GM21528 (cell line): ENCODE measurements at regions not wholly inside any gene's neighbourhood (a gene's known extent, or its start where the extent isn't known, plus 50 kb on each side); places are given as distances from the start of the nearest gene placed in this dataset.
"Not testable (repeated sequence)": the region's sequence is repeated elsewhere in the genome, so short reads cannot be mapped to it uniquely, and the experiment has no call there.

Source experiments
- ATAC-seq: cut with Tn5 transposase; IDR thresholded peaks from one replicate; pipeline ENCODE4 v1.9.1; 2021; ENCODE audit warnings: mild to moderate bottlenecking, moderate library complexity; ENCODE audit not compliant: unreplicated experiment, low FRiP score

DNA sequence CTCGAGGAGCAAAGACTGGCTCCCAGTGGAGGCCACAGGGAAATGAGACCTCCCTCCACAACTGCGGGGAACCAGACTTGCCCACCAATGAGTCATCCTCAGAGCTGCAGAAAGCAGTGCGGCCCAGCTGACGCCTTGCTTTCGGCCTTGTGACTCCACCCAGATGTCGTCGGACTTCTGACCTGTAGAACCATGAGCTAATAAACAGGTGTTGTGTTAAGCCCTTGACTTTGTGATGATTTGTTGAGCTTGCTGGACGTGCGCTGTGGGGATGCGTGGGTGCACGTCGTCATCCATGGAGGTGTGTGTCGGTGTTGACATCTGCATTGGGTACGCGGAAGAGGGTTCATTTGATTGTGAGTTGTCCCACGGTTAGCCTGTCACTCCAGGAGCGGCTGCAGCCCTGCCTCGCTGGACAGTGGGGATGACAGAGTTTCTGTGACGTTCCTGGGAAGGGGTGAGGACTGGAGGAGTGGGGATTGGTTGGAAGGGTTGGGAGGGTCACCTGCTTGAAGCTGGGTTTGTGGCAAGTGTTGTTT lies 154.1 kb downstream of the SH3BP4 start:
- ATAC-seq, result no peak

DNA sequence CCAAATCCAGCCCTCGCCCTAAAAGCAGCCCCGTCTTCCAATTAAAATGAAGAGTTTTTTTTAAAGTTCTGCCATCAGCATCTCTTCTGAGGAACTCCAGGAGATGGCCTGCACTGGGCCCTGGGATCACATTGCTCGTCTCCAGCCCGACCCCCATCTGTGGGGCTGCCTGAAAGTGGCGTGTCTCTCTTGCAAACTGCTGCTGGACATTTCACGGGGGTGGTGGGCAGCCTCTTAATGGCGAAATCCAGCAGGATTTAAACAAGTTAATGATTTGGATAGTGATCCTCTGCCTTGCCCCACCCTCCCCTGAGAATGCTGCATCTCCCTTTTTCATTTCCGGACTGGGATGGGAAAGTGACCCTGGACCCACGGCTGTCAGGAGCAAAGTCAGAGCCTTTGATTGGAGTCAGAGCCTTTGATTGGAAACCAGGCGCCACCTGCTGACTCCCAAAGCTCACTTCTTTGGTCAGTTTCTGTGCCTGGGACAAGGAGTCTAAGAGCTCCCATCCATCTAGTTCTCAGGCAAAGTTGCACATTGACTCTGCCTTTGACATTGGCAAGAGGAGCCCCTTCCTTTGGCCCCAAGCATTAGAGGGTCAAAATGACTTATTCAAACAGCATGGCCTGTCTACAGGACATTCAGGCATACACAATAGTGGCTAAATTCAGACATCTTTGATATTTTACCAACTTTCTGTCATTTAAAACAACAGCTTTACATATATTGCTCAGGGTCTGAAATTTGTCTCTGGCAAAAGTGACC lies 155.2 kb downstream of the SH3BP4 start:
- ATAC-seq, result no peak

DNA sequence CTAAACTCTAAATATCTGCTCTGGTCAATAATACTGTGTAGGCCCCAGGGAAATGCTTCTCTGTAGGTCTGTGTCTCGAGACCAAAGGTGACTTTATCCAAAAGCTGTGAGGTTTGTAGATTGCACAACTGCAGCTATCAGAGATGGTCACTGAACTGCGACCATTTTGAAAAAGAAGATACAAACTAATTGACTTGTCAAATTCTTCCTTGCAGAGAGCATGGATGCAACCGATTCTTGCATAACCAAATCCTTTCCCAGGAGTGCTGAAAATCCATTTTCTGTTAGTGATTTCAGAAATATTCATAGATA lies 155.8 kb downstream of the SH3BP4 start:
- ATAC-seq, result no peak

DNA sequence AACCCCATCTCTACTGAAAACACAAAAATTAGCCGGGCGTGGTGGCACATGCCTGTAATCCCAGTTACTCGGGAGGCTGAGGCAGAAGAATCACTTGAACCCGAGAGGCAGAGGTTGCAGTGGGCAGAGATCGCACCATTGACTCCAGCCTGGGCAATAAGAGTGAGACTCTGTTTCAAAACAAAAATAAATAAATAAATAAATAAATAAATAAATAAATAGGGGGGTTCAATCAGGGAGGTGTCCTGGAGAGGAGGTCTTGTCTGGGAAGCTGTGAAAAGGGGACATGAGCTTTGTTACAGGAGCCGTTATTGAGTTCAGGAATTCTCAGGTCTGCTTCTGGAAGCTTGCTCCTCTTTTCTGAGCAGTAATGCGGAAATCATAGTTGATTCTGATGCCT lies 157.7 kb downstream of the SH3BP4 start:
- not testable (repeated sequence) for ATAC-seq

DNA sequence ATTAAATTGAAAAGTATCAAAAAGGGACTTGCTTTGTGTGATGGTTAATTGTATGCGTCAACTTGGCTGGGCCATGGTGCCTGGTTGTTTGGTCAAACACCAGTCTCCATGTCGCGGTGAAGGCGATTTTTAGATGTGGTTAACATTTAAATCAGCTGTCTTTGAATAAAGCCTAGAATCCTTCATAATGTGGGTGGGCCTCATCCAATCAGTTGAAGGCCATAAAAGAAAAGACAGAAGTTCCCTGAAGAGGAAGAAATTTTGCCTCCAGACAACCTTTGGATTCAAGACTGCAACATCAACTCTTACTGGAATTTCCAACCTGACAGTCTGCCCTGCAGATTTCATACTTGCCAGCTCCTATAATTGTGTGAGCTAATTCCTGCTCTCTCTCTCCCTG lies 160.5 kb downstream of the SH3BP4 start:
- ATAC-seq, result no peak

DNA sequence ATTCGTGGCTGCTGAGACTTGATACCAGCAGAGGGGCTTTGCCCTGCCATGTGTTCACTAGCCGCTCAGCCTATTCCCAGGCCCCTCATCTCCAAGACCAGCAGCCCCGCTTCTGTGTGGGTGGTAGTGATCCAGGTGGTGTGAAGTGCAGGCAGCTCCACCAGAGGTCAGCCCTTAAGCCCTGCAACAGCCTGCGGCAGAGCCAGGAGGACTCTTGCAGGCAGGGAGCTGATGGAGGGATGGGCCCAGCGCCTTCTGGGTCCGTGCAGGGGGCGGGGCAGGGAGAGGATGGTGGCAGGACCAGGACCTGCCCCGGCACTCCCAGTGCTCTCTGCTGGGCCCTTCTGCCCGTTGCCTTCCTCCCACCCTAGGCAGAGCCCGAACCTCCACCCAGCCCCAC lies 162.0 kb downstream of the SH3BP4 start:
- no peak for ATAC-seq

DNA sequence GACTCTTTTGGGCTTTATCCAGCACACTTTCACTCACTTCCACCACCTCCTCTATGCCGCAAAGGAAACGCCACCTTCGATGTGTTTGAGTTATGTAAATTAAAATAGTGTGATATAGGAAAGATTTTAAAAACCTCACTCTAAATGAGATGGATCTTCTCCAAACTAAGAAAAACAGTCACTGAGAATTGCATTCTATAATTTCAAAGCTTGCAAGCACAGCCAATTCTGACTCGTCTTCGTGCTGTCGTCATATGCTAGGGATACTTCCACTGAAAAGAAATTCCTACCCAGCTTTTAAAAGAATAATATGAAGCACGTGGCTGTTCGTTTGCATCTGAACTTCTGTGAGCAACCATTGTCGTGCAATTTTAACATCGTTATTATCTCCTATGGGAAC lies 162.5 kb downstream of the SH3BP4 start:
- ATAC-seq, result no peak

DNA sequence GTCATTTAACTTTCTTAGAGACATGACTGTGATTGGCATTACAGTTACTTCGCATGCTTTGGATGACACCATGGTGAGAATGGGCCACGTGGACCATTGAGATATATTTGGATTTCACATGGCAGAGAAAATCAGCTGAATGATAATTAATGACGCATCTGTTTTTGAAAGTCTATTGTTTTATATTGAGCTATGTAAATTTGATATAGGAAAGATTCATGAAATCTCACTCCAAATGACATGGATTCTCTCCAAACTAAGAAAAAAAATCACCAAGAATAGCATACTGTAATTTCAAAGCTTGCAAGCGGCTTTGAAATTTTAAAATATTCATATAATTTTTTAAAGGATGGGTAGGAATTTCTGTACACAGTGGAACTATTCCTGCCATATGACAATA lies 163.7 kb downstream of the SH3BP4 start:
- ATAC-seq, result no peak

DNA sequence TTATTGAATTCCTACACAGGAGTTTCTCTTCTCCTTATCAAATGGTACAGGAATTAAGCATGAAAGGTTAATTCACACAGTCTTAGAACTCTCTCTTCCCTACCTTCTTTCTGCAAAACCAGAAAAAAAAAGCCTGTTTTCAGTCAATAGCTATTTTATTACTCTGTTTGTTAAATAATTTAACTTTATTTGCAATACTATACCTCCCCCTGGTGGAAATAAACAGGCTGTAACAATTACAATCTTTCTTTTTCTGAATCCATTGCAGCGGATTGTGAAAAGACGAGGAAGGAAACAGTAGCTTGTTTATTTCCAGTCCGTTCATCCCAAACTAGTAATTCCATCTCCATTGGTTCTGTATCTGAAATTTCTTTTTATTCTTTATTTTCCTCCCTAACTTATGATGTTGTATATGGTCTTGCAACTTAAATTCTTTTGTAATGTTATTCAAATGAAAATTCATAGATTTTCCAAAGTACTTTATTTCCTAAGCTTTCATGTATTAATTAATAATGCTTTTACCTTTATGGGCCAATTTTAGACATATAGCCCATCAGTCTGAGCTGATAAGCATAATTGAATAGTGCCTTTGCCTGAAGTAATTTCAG lies 165.2 kb downstream of the SH3BP4 start:
- no peak for ATAC-seq

DNA sequence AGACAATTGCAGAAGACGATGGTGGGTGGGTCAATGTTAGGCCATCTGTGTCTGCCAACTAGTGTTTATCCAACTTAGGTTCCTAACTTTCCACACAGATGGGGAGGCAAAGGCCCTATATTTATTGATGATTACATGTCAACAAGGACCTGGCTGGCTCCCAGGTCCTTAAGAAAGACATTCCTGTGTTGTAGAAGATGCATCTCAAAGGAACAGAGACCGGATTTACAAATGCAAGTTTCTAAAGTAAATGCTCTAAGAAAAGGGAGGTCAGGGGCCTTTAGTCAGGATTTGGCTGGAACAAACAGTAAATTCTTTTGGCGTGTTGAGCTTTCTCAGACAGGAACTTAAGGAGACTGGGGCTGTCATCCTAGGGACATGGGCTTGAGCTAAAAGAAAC lies 175.0 kb downstream of the SH3BP4 start:
- no peak for ATAC-seq

DNA sequence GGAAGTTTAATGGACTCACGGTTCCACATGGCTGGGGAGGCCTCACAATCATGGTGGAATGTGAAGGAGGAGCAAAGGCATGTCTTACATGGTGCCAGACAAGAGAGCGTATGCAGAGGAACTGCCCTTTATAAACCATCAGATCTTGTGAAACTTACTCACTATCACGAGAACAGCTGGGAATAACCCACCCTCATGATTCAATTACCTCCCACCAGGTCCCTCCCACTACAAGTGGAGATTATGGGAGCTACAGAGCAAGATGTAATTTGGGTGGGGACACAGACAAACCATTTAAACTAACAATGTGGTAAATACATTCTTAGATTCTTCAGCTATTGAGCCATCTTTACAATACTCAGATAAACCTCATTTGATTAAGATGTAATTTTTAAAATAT lies 176.1 kb downstream of the SH3BP4 start:
- ATAC-seq, result no peak

DNA sequence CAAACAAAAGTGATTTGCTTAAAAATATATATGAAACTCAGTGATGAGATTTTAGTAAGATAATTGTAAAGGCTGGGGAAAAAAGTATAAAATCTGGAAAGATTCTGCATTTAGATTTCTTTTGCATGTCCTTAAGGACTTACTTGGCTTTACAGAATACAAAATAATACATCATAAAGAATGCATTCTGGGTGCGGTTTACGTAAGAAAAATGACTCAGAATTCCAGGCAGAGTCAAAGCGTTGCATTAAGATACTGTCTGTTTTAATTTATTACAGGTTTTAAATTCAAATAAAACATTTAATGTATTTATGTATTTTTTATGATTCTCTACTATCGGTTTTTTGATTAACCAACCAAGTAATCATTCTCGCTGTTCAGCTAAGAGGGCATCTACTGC lies 178.0 kb downstream of the SH3BP4 start:
- no peak for ATAC-seq

DNA sequence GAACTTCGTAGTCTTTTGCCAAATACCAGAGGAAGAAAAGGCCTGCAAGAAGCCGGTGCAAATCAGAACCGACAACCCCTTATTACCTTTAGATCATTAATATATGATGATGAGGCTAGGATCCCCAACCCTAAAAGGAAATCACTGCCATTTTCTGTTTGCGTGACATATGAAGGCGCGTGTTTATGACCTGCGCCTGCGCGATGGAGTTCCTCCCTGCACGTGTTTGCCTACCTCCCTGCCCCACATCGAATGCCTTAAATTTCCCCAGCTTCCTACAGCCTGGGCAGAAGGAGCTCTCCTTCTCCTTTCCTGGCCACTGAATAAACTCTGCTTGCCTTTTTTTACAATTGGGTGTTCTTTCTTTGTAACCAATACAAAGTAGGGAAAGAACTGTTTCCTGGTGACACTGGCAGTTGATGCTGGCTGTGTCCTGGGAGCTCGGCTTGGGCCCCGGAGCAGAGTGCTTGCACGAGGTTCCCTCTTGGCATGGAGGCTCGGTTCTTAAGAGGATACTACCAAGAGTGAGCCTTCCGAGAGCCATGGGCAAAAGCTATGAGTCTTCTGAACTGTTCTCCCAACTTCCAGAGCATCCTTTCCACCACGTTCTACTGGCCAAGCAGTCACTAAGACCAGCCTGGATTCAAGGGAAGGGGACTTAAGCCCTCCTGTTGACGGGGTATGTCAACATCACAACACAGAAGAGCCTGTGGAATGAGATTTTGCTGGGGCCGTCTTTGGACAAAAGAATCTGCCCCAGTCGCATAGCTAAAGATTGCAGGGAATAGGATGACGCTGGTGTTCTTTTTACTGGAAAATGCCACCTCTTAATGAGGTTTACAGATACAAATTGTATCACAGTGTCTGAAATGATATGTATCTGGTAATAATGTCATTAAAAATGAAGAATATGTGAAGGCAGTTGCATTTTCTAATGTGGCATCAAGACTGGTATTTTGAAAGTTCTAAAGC lies 179.8 kb downstream of the SH3BP4 start:
- ATAC-seq, result no peak

DNA sequence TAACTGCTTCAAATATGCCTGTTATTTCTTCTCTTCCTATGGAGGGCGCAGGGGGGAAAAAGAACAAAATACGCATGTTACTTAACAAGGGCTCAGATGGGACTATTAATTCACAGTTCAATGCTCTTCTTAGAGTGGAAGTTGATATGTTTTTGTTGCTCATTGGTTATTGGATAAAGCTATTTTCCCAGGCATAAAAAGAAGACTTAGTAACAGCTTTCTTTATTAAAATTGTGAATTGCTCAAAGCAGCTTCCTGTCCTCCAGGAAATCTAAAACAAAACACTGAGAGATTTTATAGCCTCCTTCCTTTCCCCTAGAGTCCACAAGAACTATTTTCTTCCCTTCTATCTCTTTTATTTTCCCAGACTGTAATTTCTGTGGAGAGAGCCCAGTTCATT lies 180.8 kb downstream of the SH3BP4 start:
- no peak for ATAC-seq

DNA sequence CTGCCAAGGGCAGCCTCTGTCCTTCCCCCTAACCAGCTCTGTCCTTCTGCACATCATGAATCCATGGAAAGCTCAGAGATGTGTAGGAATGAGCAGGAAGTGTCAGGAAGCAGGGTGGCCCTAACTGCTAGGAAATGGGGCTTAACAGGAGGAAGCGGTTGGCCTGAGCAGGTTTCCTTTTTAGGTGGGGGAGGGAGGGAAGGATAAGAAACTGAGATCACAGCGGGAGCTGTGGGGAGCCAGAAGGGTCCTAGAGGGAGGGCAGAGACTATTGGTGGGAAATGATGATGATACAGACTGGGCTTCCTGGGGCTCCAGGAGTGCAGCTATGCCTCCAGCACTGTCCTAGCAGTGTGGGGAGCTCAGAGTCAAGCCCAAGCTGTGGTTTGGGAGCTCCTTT lies 182.0 kb downstream of the SH3BP4 start:
- ATAC-seq, result no peak

DNA sequence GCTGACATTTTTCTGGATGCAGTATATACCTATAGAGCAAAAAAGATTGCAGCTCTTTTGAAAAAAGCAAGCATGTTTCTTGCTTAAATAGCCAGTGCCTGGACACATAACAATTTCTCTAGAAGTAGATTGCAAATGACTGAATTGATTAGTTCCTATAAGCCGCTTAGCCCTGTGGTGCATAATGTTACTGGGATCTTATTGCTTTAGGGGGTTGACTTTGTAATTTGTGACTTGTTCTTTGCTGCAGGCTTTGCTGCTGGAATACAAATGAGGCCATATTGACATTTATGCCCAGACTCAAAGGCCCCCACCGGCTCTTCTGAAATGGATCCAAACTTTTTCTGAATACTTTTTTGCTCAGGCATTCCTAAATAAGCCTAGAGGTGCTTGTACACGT lies 182.6 kb downstream of the SH3BP4 start:
- ATAC-seq, result no peak

DNA sequence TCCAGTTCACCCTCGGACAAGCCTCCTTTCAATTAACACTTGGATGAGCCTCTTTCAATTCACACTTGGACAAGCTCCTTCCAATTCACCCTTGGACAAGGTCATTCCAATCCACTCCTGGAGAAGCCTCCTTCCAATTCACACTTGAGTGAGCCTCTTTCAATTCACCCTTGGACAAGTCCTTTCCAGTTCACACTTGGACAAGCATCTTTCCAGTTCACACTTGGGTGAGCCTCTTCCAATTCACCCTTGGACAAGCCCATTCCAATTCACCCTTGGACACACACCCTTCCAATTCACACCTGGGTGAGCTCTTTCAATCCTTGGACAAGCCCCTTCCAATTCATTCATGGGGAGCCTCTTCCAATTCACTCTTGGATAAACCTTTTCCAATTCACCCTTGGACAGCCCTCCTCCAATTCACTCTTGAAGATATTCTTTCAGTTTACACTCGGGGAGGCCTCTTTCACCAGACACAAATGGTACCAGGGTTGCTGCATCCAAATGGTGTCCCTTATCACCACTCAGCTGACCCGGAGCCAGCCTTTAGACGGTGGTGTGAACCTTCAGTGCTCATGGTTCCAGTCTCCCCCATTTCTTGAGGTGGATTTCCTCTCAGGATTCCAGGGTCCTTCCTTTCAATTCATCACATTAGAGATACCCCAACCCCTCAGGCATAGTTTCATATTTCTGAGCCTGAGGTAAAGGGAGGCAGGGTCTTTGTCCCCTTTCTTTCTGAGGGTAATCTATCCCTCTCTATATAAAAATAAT lies 183.6 kb downstream of the SH3BP4 start:
- ATAC-seq, result no peak

DNA sequence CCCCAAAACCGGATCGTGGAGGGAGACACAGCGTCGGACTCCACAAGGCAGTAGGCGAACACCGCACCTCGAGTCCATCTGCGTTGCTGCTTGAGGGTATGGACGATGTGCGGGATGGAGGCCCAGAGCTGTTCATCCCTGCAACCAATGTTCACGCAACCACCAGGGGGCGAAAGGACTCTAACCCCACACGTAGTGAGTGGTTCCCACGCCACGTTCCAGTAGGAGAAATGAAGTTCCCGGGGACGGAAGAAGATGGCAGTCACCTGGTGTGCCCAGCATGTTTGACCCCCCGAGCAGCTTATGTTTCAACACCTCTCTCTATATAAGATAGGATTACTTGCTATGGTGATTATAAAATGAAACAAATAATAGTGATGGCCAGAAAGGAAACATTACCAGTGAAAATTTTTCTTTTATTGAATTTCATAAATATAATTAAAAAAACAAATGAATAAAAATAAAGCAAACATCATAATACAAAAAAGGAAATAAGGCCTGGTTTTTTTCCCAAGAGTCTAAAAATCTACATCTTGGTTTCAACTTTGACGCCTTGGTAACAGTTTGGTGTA lies 184.3 kb downstream of the SH3BP4 start:
- no peak for ATAC-seq

DNA sequence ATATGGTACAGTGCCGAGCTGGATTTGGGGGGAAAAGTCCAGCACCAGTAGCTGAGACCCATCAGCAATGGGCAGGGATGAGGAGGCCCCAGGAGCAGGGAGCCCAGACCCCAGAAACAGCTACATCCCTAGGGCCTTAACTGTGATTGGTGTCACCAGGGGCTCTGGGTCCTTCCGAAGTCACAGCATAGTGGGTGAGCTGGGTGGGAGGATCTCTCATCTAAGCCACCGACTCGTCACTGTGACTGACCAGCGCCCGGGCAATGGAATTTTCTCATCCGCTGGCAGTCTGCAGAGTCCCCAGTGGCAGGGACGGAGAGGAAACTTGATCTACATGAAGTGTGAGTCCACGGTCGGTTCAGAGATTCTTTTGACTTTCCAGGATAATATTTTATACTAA lies 186.5 kb downstream of the SH3BP4 start:
- ATAC-seq, result no peak
